Calu3 (cell line): ENCODE measurements at regions not wholly inside any gene's neighbourhood (a gene's known extent, or its start where the extent isn't known, plus 50 kb on each side); places are given as distances from the start of the nearest gene placed in this dataset.
"Not testable (repeated sequence)": the region's sequence is repeated elsewhere in the genome, so short reads cannot be mapped to it uniquely, and the experiment has no call there.

Experiments used
- BruUV-seq: library from RNA; stranded (reverse); fragments of 400-500 nt; replicated peaks from 2 replicates; lab custom pipeline; 2021; lab: Mats Ljungman, UMichigan
- CTCF ChIA-PET: fragments of 300-600 bp; sonication (Branson Sonifier 250); formaldehyde crosslinking; loops from one replicate; lab custom pipeline; 2022; ENCODE audit warnings: antibody characterized with exemption; lab: Charles Lee
- DNase-seq: peaks from one replicate; pipeline ENCODE4 v3.0.0; 2022
- H3K27ac Mint-ChIP-seq: one replicate; pipeline ENCODE4 v1.8.0; 2022; ENCODE audit warnings: mixed read lengths; ENCODE audit not compliant: unreplicated experiment
- H3K27me3 Mint-ChIP-seq: one replicate; pipeline ENCODE4 v1.8.0; 2022; ENCODE audit warnings: mixed read lengths; ENCODE audit not compliant: unreplicated experiment
- H3K36me3 Mint-ChIP-seq: one replicate; pipeline ENCODE4 v1.8.0; 2022; ENCODE audit warnings: mild to moderate bottlenecking, moderate library complexity, mixed read lengths; ENCODE audit not compliant: insufficient read depth, unreplicated experiment
- H3K4me1 Mint-ChIP-seq: one replicate; pipeline ENCODE4 v1.8.0; 2022; ENCODE audit warnings: mild to moderate bottlenecking, low read depth, mixed read lengths; ENCODE audit not compliant: unreplicated experiment
- H3K4me3 Mint-ChIP-seq: one replicate; pipeline ENCODE4 v1.8.0; 2022; ENCODE audit warnings: mild to moderate bottlenecking, low read depth, moderate library complexity, mixed read lengths; ENCODE audit not compliant: unreplicated experiment
- H3K9me3 Mint-ChIP-seq: one replicate; pipeline ENCODE4 v1.8.0; 2022; ENCODE audit warnings: low read depth, mixed read lengths; ENCODE audit not compliant: unreplicated experiment
- CTCF ChIP-seq: fragments of 200-600 bp; IDR thresholded peaks from one replicate; pipeline ENCODE4 v1.8.0; 2022; ENCODE audit warnings: antibody characterized with exemption; ENCODE audit not compliant: unreplicated experiment
- intact Hi-C: fragments of 100-400 bp; cut with micrococcal nuclease; formaldehyde crosslinking; loops from one replicate; pipeline ENCODE4 v1.10.0; 2022; ENCODE audit not compliant: unreplicated experiment

GRCh38 chr18:55893948-55894347, 306.0 kb upstream of the TCF4 start:
- no peak overlapping the region for H3K4me3 Mint-ChIP-seq
- CTCF ChIA-PET = interaction anchor here (0.5 kb wide), 1 partner anchor 708 kb away, joined by 4 read pairs; no protein-coding TSS in a partner anchor
- no peaks in the 10 kb centered on the region for H3K36me3 Mint-ChIP-seq
- no peak for TF ChIP-seq CTCF
- H3K9me3 Mint-ChIP-seq = no peaks in the 10 kb centered on the region
- BruUV-seq = no TSS peak
- intact Hi-C loops = no loop called here
- H3K4me1 Mint-ChIP-seq = peaks cover 2% of the 10 kb centered on the region
- H3K27me3 Mint-ChIP-seq = no peaks in the 10 kb centered on the region
- H3K27ac Mint-ChIP-seq = no peak overlapping the region
- no peak for DNase-seq

DNA sequence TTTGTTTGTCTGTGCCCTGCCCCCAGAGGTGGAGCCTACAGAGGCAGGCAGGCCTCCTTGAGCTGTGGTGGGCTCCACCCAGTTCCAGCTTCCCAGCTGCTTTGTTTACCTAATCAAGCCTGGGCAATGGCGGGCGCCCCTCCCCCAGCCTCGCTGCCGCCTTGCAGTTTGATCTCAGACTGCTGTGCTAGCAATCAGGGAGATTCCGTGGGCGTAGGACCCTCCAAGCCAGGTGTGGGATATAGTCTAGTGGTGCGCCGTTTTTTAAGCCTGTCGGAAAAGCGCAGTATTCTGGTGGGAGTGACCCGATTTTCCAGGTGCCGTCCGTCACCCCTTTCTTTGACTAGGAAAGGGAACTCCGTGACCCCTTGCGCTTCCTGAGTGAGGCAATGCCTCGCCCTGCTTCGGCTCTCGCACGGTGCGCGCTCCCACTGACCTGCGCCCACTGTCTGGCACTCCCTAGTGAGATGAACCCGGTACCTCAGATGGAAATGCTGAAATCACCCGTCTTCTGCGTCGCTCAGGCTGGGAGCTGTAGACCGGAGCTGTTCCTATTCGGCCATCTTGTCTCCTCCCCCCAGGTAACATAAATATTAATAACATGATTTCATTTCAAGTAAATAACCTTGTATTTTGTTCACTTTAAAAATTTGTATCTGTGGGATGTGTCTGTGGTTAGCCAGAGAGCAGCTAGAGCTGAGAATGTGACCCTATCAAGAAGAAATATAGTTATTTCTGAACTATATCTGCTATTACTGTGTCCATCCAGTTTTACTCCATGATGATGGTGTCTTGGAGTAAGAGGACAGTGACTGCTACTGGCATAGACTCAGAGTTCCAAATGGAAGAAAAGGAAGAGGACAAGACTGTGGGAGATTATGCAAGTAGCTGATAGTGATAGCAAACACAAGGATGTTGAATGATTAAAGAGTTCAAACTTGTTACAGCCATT, 305.1 kb upstream of the TCF4 start:
- H3K9me3 Mint-ChIP-seq, BruUV-seq, CTCF ChIA-PET, H3K27me3 Mint-ChIP-seq, H3K4me1 Mint-ChIP-seq, H3K36me3 Mint-ChIP-seq, H3K4me3 Mint-ChIP-seq, intact Hi-C loops, H3K27ac Mint-ChIP-seq, DNase-seq: not testable (repeated sequence)

DNA sequence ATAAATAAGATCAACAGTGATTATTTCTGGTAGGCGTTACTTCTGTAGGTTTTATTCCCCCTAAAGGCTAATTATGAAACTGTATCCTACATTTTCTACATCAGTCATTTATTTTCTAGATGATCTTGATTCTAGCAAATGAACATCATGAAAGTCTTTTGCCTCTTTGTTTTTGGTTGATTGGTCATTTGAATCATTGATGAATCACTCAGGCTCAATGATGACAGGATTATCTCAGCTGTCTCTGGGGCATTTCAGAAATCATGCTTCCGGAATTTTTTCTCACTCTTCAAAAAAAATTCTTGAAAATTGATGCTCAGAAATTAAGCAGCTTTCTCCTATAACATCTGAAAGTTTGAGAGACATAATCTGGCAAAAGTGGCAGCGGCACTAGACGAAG, 298.9 kb upstream of the TCF4 start:
- H3K9me3 Mint-ChIP-seq = no peaks in the 10 kb centered on the region
- no peak for TF ChIP-seq CTCF
- intact Hi-C loops = no loop called here
- no TSS peak for BruUV-seq
- no peak overlapping the region for H3K27ac Mint-ChIP-seq
- no peaks in the 10 kb centered on the region for H3K4me1 Mint-ChIP-seq
- H3K36me3 Mint-ChIP-seq = no peaks in the 10 kb centered on the region
- H3K27me3 Mint-ChIP-seq = no peaks in the 10 kb centered on the region
- DNase-seq = no peak
- CTCF ChIA-PET = no interaction called here
- no peak overlapping the region for H3K4me3 Mint-ChIP-seq

DNA sequence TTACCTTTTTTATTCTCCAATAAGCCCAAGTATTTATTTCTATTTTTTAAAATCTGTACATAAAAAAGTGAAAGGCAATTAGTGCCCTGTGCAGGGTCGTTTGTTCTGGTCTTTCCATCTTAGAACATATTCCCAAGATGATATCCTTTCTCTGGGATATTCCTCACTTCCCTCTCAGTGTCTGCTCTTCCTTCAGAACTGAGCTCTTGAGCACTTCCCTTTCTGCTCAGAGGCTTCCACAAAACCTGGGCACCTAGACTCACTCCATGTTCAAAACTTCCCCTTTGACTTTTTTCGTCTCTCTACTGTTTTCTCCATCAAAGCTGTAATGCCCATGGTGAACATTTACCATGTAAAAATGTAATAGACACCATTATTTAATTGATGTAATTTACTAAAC, 296.5 kb upstream of the TCF4 start:
- no peak for TF ChIP-seq CTCF
- no peak overlapping the region for H3K27ac Mint-ChIP-seq
- H3K4me3 Mint-ChIP-seq = no peak overlapping the region
- CTCF ChIA-PET = interaction anchor here (0.6 kb wide), 1 partner anchor 24 kb away, joined by 3 read pairs; no protein-coding TSS in a partner anchor
- no peaks in the 10 kb centered on the region for H3K36me3 Mint-ChIP-seq
- no peak for DNase-seq
- H3K4me1 Mint-ChIP-seq = no peaks in the 10 kb centered on the region
- no peaks in the 10 kb centered on the region for H3K27me3 Mint-ChIP-seq
- no peaks in the 10 kb centered on the region for H3K9me3 Mint-ChIP-seq
- intact Hi-C loops = no loop called here
- BruUV-seq = no TSS peak

- TF ChIP-seq CTCF = no peak
- H3K36me3 Mint-ChIP-seq = no peaks in the 10 kb centered on the region
- DNase-seq = no peak
- no peaks in the 10 kb centered on the region for H3K4me1 Mint-ChIP-seq
- CTCF ChIA-PET = no interaction called here
- intact Hi-C loops = no loop called here
- no peaks in the 10 kb centered on the region for H3K27me3 Mint-ChIP-seq
- no peaks in the 10 kb centered on the region for H3K9me3 Mint-ChIP-seq
- no peak overlapping the region for H3K27ac Mint-ChIP-seq
- H3K4me3 Mint-ChIP-seq = no peak overlapping the region
- no TSS peak for BruUV-seq
These were observed 292.6 kb upstream of the TCF4 start for GRCh38 chr18:55880617-55881016.
